ENCODE measurements at regions not wholly inside any gene's neighbourhood (a gene's known extent, or its start where the extent isn't known, plus 50 kb on each side); places are given as distances from the start of the nearest gene placed in this dataset.

- DNase-seq, result no peak
- Histone ChIP-seq H3K4me3 (no peak overlapping the region), H3K27me3 (ENCODE audit: insufficient read depth, low read depth) (no peaks in the 10 kb centered on the region), H3K9me3 (ENCODE audit: insufficient read depth, low read depth) (no peaks in the 10 kb centered on the region), H3K79me2 (ENCODE audit: low read depth) (no peaks in the 10 kb centered on the region), H3K4me2 (no peak overlapping the region), H3K36me3 (ENCODE audit: low read depth) (no peaks in the 10 kb centered on the region), H3K4me1 (replicated peaks; ENCODE audit: insufficient read depth) (peaks cover 10% of the 10 kb centered on the region; the same call in 1 of the 2 replicates), H4K20me1 (ENCODE audit: insufficient read depth) (no peaks in the 10 kb centered on the region), H3F3A (ENCODE audit: insufficient read depth, low read depth) (no peaks in the 10 kb centered on the region), H3K9me2 (ENCODE audit: insufficient read depth) (no peaks in the 10 kb centered on the region), H3K27ac (no peak overlapping the region), H2AFZ (no peak overlapping the region)
- no TSS peak for BruUV-seq (replicated peaks)
- intact Hi-C loops (cut with micrococcal nuclease; ENCODE audit: unreplicated experiment), result no loop called here
- CTCF ChIA-PET, result no interaction called here
- TF ChIP-seq CTCF (conservative IDR thresholded peaks at IDR 0.05), result no peak
- TF ChIP-seq EZH2 (IDR thresholded peaks at IDR 0.05; ENCODE audit: low read depth), result no peak
- POLR2A ChIA-PET (ENCODE audit: unreplicated experiment), result no interaction called here
These were observed 369.7 kb downstream of the DEPDC1B start for GRCh38 chr5:60330236-60330635.

- intact Hi-C loops (cut with micrococcal nuclease; ENCODE audit: unreplicated experiment), result no loop called here
- DNase-seq, result no peak
- Histone ChIP-seq H3K9me3 (ENCODE audit: insufficient read depth, low read depth) (no peaks in the 10 kb centered on the region), H3K36me3 (ENCODE audit: low read depth) (no peaks in the 10 kb centered on the region), H3K79me2 (ENCODE audit: low read depth) (no peaks in the 10 kb centered on the region), H3K4me3 (no peak overlapping the region), H3K4me2 (no peak overlapping the region), H3K9me2 (ENCODE audit: insufficient read depth) (no peaks in the 10 kb centered on the region), H2AFZ (no peak overlapping the region), H3K27ac (no peak overlapping the region), H3F3A (ENCODE audit: insufficient read depth, low read depth) (no peaks in the 10 kb centered on the region), H3K27me3 (ENCODE audit: insufficient read depth, low read depth) (no peaks in the 10 kb centered on the region), H4K20me1 (ENCODE audit: insufficient read depth) (no peaks in the 10 kb centered on the region), H3K4me1 (replicated peaks; ENCODE audit: insufficient read depth) (no peaks in the 10 kb centered on the region)
- POLR2A ChIA-PET (ENCODE audit: unreplicated experiment), result no interaction called here
- BruUV-seq (replicated peaks), result no TSS peak
- CTCF ChIA-PET, result no interaction called here
- TF ChIP-seq EZH2 (IDR thresholded peaks at IDR 0.05; ENCODE audit: low read depth) (no peak), CTCF (conservative IDR thresholded peaks at IDR 0.05) (no peak)
These were observed 374.1 kb downstream of the DEPDC1B start for GRCh38 chr5:60325870-60326269.

- no peak overlapping the region for H3K27ac ChIP-seq
- H3K36me3 ChIP-seq (ENCODE audit: low read depth), result no peaks in the 10 kb centered on the region
- H3K4me1 ChIP-seq (replicated peaks; ENCODE audit: insufficient read depth), result no peaks in the 10 kb centered on the region
- POLR2A ChIA-PET (ENCODE audit: unreplicated experiment), result no interaction called here
- H2AFZ ChIP-seq, result no peak overlapping the region
- no peaks in the 10 kb centered on the region for H3K79me2 ChIP-seq (ENCODE audit: low read depth)
- DNase-seq, result no peak
- no peak overlapping the region for H3K4me2 ChIP-seq
- H4K20me1 ChIP-seq (ENCODE audit: insufficient read depth), result no peaks in the 10 kb centered on the region
- no peaks in the 10 kb centered on the region for H3K9me3 ChIP-seq (ENCODE audit: insufficient read depth, low read depth)
- no peaks in the 10 kb centered on the region for H3F3A ChIP-seq (ENCODE audit: insufficient read depth, low read depth)
- TF ChIP-seq EZH2 (IDR thresholded peaks at IDR 0.05; ENCODE audit: low read depth) (no peak), CTCF (conservative IDR thresholded peaks at IDR 0.05) (no peak)
- H3K27me3 ChIP-seq (ENCODE audit: insufficient read depth, low read depth), result no peaks in the 10 kb centered on the region
- intact Hi-C loops (cut with micrococcal nuclease; ENCODE audit: unreplicated experiment), result no loop called here
- no TSS peak for BruUV-seq (replicated peaks)
- no peak overlapping the region for H3K4me3 ChIP-seq
- H3K9me2 ChIP-seq (ENCODE audit: insufficient read depth), result no peaks in the 10 kb centered on the region
- CTCF ChIA-PET, result no interaction called here
These were observed 376.4 kb downstream of the DEPDC1B start for GRCh38 chr5:60323596-60323995.
